ENCODE measurements at regions not wholly inside any gene's neighbourhood (a gene's known extent, or its start where the extent isn't known, plus 50 kb on each side); places are given as distances from the start of the nearest gene placed in this dataset.
A peak's percentile ranks its signal among the peaks of the same experiment; 100 is the strongest.

GRCh38 chr2:64196963-64197362 is 52.7 kb upstream of the PELI1 start:
- Mint-ChIP-seq H3K4me3 (ENCODE audit: unreplicated experiment) (no peak overlapping the region), H3K27ac (ENCODE audit: unreplicated experiment) (no peak overlapping the region), H3K4me1 (ENCODE audit: unreplicated experiment) (peaks cover 14% of the 10 kb centered on the region), H3K27me3 (ENCODE audit: unreplicated experiment) (no peaks in the 10 kb centered on the region), H3K9me3 (ENCODE audit: unreplicated experiment) (peaks cover 3% of the 10 kb centered on the region), H3K36me3 (ENCODE audit: unreplicated experiment) (no peaks in the 10 kb centered on the region)
- no peak for DNase-seq (ENCODE audit: extremely low spot score, unreplicated experiment)
- no peak for TF ChIP-seq CTCF (IDR thresholded peaks at IDR 0.05)

GRCh38 chr2:64201151-64201550 is 56.9 kb upstream of the PELI1 start:
- Mint-ChIP-seq H3K27ac (ENCODE audit: unreplicated experiment) (peak overlapping the region; percentile 82), H3K9me3 (ENCODE audit: unreplicated experiment) (peaks cover 6% of the 10 kb centered on the region), H3K27me3 (ENCODE audit: unreplicated experiment) (no peaks in the 10 kb centered on the region), H3K4me3 (ENCODE audit: unreplicated experiment) (no peak overlapping the region), H3K36me3 (ENCODE audit: unreplicated experiment) (no peaks in the 10 kb centered on the region), H3K4me1 (ENCODE audit: unreplicated experiment) (peaks cover 44% of the 10 kb centered on the region)
- TF ChIP-seq CTCF (IDR thresholded peaks at IDR 0.05), result no peak
- DNase-seq (ENCODE audit: extremely low spot score, unreplicated experiment), result no peak

- no peaks in the 10 kb centered on the region for H3K36me3 Mint-ChIP-seq (ENCODE audit: unreplicated experiment)
- H3K9me3 Mint-ChIP-seq (ENCODE audit: unreplicated experiment), result peaks cover 6% of the 10 kb centered on the region
- DNase-seq (ENCODE audit: extremely low spot score, unreplicated experiment), result no peak
- H3K27me3 Mint-ChIP-seq (ENCODE audit: unreplicated experiment), result no peaks in the 10 kb centered on the region
- peak overlapping the region; percentile 93 for H3K27ac Mint-ChIP-seq (ENCODE audit: unreplicated experiment)
- no peak overlapping the region for H3K4me3 Mint-ChIP-seq (ENCODE audit: unreplicated experiment)
- H3K4me1 Mint-ChIP-seq (ENCODE audit: unreplicated experiment), result peaks cover 44% of the 10 kb centered on the region
- TF ChIP-seq CTCF (IDR thresholded peaks at IDR 0.05), result no peak
Observed at GRCh38 chr2:64202206-64202845, 58.1 kb upstream of the PELI1 start.

- no peaks in the 10 kb centered on the region for H3K27me3 Mint-ChIP-seq (ENCODE audit: unreplicated experiment)
- H3K27ac Mint-ChIP-seq (ENCODE audit: unreplicated experiment), result peak overlapping the region; percentile 93
- TF ChIP-seq CTCF (IDR thresholded peaks at IDR 0.05), result no peak
- H3K9me3 Mint-ChIP-seq (ENCODE audit: unreplicated experiment), result peaks cover 6% of the 10 kb centered on the region
- H3K4me1 Mint-ChIP-seq (ENCODE audit: unreplicated experiment), result peaks cover 44% of the 10 kb centered on the region
- no peaks in the 10 kb centered on the region for H3K36me3 Mint-ChIP-seq (ENCODE audit: unreplicated experiment)
- DNase-seq (ENCODE audit: extremely low spot score, unreplicated experiment), result no peak
- no peak overlapping the region for H3K4me3 Mint-ChIP-seq (ENCODE audit: unreplicated experiment)
Observed at GRCh38 chr2:64203131-64203857, 59.1 kb upstream of the PELI1 start.

- Mint-ChIP-seq H3K27me3 (ENCODE audit: unreplicated experiment) (no peaks in the 10 kb centered on the region), H3K4me1 (ENCODE audit: unreplicated experiment) (peaks cover 44% of the 10 kb centered on the region), H3K36me3 (ENCODE audit: unreplicated experiment) (no peaks in the 10 kb centered on the region), H3K27ac (ENCODE audit: unreplicated experiment) (peak overlapping the region; percentile 93), H3K9me3 (ENCODE audit: unreplicated experiment) (peaks cover 6% of the 10 kb centered on the region), H3K4me3 (ENCODE audit: unreplicated experiment) (peak overlapping the region; percentile 10)
- TF ChIP-seq CTCF (IDR thresholded peaks at IDR 0.05), result no peak
- DNase-seq (ENCODE audit: extremely low spot score, unreplicated experiment), result no peak
Observed at GRCh38 chr2:64203858-64204632, 59.8 kb upstream of the PELI1 start.
